ENCODE measurements at regions not wholly inside any gene's neighbourhood (a gene's known extent, or its start where the extent isn't known, plus 50 kb on each side); places are given as distances from the start of the nearest gene placed in this dataset.
A peak's percentile ranks its signal among the peaks of the same experiment; 100 is the strongest.

DNA sequence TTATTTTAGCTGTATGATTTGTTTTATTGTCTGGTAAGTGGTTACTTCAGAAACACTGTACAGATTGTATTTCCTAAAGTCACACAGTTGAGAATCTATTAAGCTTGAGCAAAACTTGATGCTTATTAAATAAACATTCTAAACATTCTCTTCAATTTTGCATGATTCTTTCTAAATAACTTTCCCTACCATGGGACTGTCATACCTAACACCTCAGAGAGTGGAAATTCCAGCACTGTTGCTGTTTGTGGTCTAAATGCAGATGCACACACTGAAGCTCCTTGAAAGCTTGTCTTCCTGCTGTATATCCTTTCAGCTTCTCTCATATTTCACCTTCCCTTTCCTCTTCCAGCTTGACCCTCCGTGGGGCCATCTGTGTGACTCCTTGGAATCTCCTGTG is 392.0 kb downstream of the LRIG3 start:
- Histone ChIP-seq H3K4me3 (ENCODE audit: low read depth in 1 of 2, low read length in 2 of 2) (no peak overlapping the region), H3K27me3 (ENCODE audit: control insufficient read depth in 1 of 2, insufficient read depth in 2 of 2, low read length in 2 of 2) (no peaks in the 10 kb centered on the region), H3K36me3 (ENCODE audit: insufficient read depth, low read length) (no peaks in the 10 kb centered on the region), H3K9me3 (ENCODE audit: low read length) (no peaks in the 10 kb centered on the region), H3K9ac (ENCODE audit: low read length) (no peak overlapping the region), H3K27ac (ENCODE audit: low read depth, low read length) (peak overlapping the region; percentile 29), H3K4me1 (ENCODE audit: insufficient read depth, low read length) (peaks cover 14% of the 10 kb centered on the region)

DNA sequence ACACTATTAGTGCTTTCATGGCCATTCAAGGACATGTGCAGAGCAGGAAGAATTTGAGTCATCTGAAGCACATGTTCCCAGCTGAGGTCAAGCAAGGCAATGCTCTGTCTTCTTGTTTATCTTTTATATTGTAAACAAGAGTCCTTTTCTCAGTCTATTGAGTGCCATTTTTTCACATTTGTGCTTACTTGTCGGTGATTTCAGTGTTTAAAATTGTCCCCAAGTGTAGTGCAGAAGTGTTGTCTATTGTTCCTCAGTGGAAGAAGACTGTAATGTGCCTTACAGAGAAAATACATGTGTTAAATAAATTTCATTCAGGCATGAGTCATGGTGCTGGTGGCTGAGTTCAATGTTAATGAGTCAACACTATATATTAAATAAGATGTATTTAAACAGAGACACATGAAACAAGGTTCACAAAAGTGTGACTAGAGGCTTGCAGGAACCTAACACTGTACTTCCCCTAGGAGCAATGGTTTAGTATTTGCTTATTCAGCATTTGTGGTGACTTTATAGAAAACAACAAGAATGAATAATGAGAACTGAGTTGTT is 391.1 kb downstream of the LRIG3 start:
- H3K27ac ChIP-seq (ENCODE audit: low read depth, low read length): no peak overlapping the region
- H3K9ac ChIP-seq (ENCODE audit: low read length): no peak overlapping the region
- peaks cover 14% of the 10 kb centered on the region for H3K4me1 ChIP-seq (ENCODE audit: insufficient read depth, low read length)
- no peak overlapping the region for H3K4me3 ChIP-seq (ENCODE audit: low read depth in 1 of 2, low read length in 2 of 2)
- no peaks in the 10 kb centered on the region for H3K9me3 ChIP-seq (ENCODE audit: low read length)
- H3K36me3 ChIP-seq (ENCODE audit: insufficient read depth, low read length): no peaks in the 10 kb centered on the region
- H3K27me3 ChIP-seq (ENCODE audit: control insufficient read depth in 1 of 2, insufficient read depth in 2 of 2, low read length in 2 of 2): no peaks in the 10 kb centered on the region

DNA sequence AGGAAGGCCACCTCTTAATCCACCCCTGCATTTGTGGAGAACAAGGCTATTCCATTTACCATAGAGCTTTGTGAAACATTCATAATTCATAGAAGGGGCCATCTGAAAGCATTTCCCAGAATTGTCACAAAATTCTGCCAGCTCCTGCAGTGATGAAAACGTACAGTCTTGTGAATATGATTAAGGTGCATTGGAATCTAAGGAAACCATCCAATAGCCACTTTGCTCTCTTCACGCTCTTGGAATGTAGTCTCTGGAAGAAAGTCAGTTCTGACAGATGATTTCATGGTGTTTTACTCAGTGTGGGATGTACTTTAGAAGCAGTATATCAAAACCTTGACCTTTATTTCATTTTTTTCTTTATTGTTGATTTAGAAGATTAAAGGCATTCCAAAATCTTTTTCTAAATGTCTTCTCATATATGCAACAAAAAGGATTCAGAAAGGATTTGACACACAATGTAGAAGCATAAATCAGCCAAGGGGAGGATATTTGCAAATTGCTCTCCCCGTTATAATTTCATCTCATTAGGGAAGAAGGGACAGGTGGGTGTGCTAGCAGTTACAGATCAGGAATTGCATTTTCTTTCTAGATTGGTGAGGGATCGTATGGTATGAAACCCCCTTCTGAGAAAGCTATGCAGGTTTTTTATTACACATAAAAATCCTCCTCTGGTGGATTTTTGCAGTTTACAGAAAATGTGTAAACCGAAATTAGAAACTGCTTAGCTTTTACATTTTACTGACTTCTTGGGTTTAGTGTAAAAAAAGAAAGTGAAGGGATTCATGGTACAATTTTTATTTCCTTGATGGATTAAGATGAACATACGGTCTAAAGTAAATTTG is 390.2 kb downstream of the LRIG3 start:
- Histone ChIP-seq H3K27me3 (ENCODE audit: control insufficient read depth in 1 of 2, insufficient read depth in 2 of 2, low read length in 2 of 2) (no peaks in the 10 kb centered on the region), H3K9ac (ENCODE audit: low read length) (no peak overlapping the region), H3K27ac (ENCODE audit: low read depth, low read length) (no peak overlapping the region), H3K4me3 (ENCODE audit: low read depth in 1 of 2, low read length in 2 of 2) (no peak overlapping the region), H3K9me3 (ENCODE audit: low read length) (no peaks in the 10 kb centered on the region), H3K36me3 (ENCODE audit: insufficient read depth, low read length) (no peaks in the 10 kb centered on the region), H3K4me1 (ENCODE audit: insufficient read depth, low read length) (peaks cover 14% of the 10 kb centered on the region)

DNA sequence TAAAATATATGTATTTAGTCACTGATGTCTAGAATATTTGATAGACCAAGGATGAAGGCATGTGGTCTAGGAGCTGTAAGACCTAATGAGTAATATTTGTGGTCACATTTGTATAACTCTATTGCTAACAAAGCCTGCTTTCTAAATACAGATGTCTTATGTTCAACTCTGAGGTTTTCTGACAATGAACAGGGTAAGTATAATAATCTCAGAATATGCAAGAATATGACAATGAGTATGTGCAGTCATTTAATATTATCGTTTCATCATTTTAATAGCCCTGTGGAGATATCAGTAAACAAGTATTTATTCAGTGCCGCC is 389.6 kb downstream of the LRIG3 start:
- Histone ChIP-seq H3K4me1 (ENCODE audit: insufficient read depth, low read length) (peaks cover 14% of the 10 kb centered on the region), H3K27me3 (ENCODE audit: control insufficient read depth in 1 of 2, insufficient read depth in 2 of 2, low read length in 2 of 2) (no peaks in the 10 kb centered on the region), H3K36me3 (ENCODE audit: insufficient read depth, low read length) (no peaks in the 10 kb centered on the region), H3K4me3 (ENCODE audit: low read depth in 1 of 2, low read length in 2 of 2) (no peak overlapping the region), H3K9ac (ENCODE audit: low read length) (no peak overlapping the region), H3K27ac (ENCODE audit: low read depth, low read length) (no peak overlapping the region), H3K9me3 (ENCODE audit: low read length) (no peaks in the 10 kb centered on the region)

DNA sequence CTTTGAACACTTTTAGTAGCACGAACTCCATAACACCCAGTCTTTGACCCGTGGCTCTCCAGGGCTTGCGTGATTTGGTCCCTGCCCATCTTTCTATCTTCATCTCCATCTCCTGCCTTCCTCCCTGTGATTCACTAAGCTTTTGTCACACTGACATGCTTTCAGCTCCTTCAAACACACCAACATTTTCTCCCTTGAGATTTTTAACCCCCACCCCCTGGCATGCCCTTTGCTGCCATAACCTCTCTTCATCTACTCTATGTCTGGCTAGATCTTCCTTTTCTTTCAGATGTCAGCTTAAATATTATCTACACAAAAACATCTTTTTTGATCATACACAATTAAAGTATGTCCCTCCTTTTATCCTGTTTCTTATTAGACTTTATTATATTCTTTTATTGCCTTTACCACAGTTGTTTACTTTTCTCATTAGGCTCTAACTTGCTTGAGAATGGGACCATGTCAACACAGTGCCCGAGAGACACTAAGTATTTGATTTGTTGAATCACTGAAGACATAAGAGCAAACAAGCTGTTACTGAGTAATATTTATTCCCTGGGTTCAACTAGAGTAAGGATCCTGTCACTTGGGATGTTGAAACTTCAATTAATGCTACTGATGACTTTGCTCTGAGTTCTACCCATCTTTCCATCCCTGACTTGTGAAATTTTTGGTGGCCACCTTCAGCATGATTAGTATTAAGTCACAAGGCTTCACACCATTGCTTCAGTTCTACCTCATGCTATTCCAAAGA is 387.3 kb downstream of the LRIG3 start:
- peaks cover 14% of the 10 kb centered on the region for H3K4me1 ChIP-seq (ENCODE audit: insufficient read depth, low read length)
- H3K9me3 ChIP-seq (ENCODE audit: low read length): no peaks in the 10 kb centered on the region
- no peaks in the 10 kb centered on the region for H3K27me3 ChIP-seq (ENCODE audit: control insufficient read depth in 1 of 2, insufficient read depth in 2 of 2, low read length in 2 of 2)
- no peak overlapping the region for H3K27ac ChIP-seq (ENCODE audit: low read depth, low read length)
- no peak overlapping the region for H3K4me3 ChIP-seq (ENCODE audit: low read depth in 1 of 2, low read length in 2 of 2)
- no peaks in the 10 kb centered on the region for H3K36me3 ChIP-seq (ENCODE audit: insufficient read depth, low read length)
- no peak overlapping the region for H3K9ac ChIP-seq (ENCODE audit: low read length)

DNA sequence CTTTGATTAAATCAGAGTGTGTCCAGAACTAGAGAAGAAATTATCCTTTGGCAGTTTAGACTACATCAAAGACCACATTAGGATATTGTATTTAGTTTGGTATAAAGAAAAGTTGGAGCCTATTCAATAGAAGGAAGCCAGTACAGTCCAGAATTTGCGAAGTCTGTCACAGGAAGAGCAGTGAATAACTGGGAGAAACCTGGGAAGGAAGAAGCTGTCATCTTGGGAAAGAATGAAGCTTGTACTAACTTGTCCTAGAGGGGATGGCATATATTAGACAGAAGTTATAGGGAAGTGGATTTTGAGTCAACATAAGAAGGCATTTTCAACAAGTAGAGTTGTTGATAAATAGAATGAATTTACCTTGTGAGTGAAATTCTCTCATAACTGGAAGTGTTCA is 386.7 kb downstream of the LRIG3 start:
- Histone ChIP-seq H3K9me3 (ENCODE audit: low read length) (no peaks in the 10 kb centered on the region), H3K4me1 (ENCODE audit: insufficient read depth, low read length) (peaks cover 14% of the 10 kb centered on the region), H3K4me3 (ENCODE audit: low read depth in 1 of 2, low read length in 2 of 2) (no peak overlapping the region), H3K36me3 (ENCODE audit: insufficient read depth, low read length) (no peaks in the 10 kb centered on the region), H3K27ac (ENCODE audit: low read depth, low read length) (no peak overlapping the region), H3K27me3 (ENCODE audit: control insufficient read depth in 1 of 2, insufficient read depth in 2 of 2, low read length in 2 of 2) (no peaks in the 10 kb centered on the region), H3K9ac (ENCODE audit: low read length) (no peak overlapping the region)

DNA sequence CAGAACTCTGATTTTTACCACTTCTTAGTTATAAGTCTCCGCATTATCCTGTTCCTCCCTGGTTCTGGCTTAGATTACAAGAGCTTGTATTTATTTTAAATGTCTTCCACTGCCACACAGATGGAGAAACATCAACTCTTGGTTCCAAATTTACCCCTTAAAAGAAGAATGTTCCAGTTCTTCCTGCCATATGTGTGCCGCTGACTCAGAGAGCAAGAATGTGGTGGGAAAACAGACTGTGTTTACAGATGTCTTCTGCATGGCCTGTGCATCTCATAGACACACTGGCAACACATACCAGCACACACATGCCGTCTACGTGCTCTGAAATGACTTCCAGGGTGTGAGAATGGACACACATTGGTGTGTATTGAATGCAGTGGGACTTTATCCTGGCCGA is 383.0 kb downstream of the LRIG3 start:
- Histone ChIP-seq H3K27ac (ENCODE audit: low read depth, low read length) (no peak overlapping the region), H3K27me3 (ENCODE audit: control insufficient read depth in 1 of 2, insufficient read depth in 2 of 2, low read length in 2 of 2) (no peaks in the 10 kb centered on the region), H3K4me3 (ENCODE audit: low read depth in 1 of 2, low read length in 2 of 2) (no peak overlapping the region), H3K9ac (ENCODE audit: low read length) (no peak overlapping the region), H3K9me3 (ENCODE audit: low read length) (no peaks in the 10 kb centered on the region), H3K4me1 (ENCODE audit: insufficient read depth, low read length) (peaks cover 6% of the 10 kb centered on the region), H3K36me3 (ENCODE audit: insufficient read depth, low read length) (no peaks in the 10 kb centered on the region)

DNA sequence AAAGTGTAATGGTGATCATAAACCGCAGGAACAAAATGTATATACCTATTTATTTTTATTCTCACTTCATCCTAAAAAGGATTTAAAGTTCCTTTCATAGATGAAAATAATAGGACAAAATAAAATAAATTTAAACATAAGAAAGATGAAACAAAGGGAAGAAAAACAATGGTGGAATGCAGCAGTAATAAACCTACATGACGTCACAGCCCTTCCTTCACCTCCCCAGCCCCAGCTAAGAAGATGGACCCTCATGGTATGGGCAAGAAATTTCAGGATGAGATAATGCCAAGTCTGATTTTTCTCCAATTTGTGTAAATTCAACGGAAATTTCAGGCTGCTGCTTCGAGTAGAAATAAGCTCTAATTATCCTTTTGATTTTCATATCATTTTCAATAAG is 381.0 kb downstream of the LRIG3 start:
- Histone ChIP-seq H3K9me3 (ENCODE audit: low read length) (no peaks in the 10 kb centered on the region), H3K4me3 (ENCODE audit: low read depth in 1 of 2, low read length in 2 of 2) (no peak overlapping the region), H3K36me3 (ENCODE audit: insufficient read depth, low read length) (no peaks in the 10 kb centered on the region), H3K9ac (ENCODE audit: low read length) (no peak overlapping the region), H3K27me3 (ENCODE audit: control insufficient read depth in 1 of 2, insufficient read depth in 2 of 2, low read length in 2 of 2) (no peaks in the 10 kb centered on the region), H3K4me1 (ENCODE audit: insufficient read depth, low read length) (peaks cover 6% of the 10 kb centered on the region), H3K27ac (ENCODE audit: low read depth, low read length) (no peak overlapping the region)

DNA sequence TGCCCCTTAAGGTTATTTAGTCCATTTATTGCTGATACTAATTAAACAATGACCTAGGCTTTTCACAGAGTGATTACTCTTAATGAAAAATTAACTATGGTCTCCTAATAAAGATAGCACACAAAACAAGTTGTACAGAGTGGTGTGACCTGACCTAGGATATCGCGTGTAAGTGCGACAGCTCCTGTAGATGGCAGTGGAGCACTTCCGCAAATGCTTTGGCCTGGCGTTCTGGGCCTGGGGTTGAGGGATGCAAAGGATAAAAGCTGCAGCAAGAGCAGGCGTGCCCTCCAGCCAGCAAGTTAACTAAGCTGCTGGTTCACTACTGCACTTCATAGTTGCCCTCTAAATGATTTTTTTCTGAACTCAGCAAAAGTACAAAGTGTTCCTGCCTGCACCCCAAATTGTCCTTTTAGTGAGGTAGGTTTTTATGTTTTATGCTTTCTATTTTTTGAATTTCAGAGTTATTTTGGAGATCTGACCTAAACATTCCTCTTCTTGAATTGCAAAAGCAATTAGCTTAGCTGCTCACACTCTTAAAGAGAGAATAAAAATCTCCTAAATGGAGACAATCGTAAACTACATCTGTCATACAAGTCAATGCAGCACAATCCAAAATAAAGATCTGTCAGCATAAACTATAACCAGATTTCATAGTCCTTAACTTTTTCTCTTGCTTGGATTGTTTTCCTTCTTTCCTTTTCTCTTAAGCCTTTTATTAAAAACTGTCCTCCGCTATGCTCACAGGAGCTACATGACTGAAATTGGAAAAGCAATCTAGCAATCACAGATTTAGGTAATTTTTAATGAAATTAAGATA is 379.6 kb downstream of the LRIG3 start:
- Histone ChIP-seq H3K9ac (ENCODE audit: low read length) (no peak overlapping the region), H3K27me3 (ENCODE audit: control insufficient read depth in 1 of 2, insufficient read depth in 2 of 2, low read length in 2 of 2) (no peaks in the 10 kb centered on the region), H3K27ac (ENCODE audit: low read depth, low read length) (no peak overlapping the region), H3K4me3 (ENCODE audit: low read depth in 1 of 2, low read length in 2 of 2) (no peak overlapping the region), H3K9me3 (ENCODE audit: low read length) (no peaks in the 10 kb centered on the region), H3K4me1 (ENCODE audit: insufficient read depth, low read length) (peaks cover 6% of the 10 kb centered on the region), H3K36me3 (ENCODE audit: insufficient read depth, low read length) (no peaks in the 10 kb centered on the region)

DNA sequence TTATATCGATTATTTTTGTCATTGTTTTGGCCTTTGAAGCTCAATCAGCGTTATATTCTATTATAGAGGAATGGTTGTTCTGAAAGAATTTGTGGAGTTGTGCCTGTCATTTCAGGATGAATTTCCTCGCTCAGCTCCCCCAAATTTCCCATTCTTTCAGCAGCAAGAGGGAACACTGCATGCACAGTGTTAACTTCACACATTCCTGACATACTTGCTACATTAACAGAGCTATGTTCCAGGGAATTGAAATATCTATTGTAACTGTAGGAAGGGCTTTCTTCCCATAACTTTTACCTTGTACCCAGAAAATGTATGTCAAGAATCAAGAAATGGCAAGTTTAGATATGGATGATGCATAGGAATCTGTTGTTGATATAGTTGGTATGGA is 379.0 kb downstream of the LRIG3 start:
- H3K4me3 ChIP-seq (ENCODE audit: low read depth in 1 of 2, low read length in 2 of 2): no peak overlapping the region
- no peaks in the 10 kb centered on the region for H3K36me3 ChIP-seq (ENCODE audit: insufficient read depth, low read length)
- peaks cover 6% of the 10 kb centered on the region for H3K4me1 ChIP-seq (ENCODE audit: insufficient read depth, low read length)
- no peaks in the 10 kb centered on the region for H3K27me3 ChIP-seq (ENCODE audit: control insufficient read depth in 1 of 2, insufficient read depth in 2 of 2, low read length in 2 of 2)
- H3K9me3 ChIP-seq (ENCODE audit: low read length): no peaks in the 10 kb centered on the region
- H3K27ac ChIP-seq (ENCODE audit: low read depth, low read length): no peak overlapping the region
- H3K9ac ChIP-seq (ENCODE audit: low read length): no peak overlapping the region

DNA sequence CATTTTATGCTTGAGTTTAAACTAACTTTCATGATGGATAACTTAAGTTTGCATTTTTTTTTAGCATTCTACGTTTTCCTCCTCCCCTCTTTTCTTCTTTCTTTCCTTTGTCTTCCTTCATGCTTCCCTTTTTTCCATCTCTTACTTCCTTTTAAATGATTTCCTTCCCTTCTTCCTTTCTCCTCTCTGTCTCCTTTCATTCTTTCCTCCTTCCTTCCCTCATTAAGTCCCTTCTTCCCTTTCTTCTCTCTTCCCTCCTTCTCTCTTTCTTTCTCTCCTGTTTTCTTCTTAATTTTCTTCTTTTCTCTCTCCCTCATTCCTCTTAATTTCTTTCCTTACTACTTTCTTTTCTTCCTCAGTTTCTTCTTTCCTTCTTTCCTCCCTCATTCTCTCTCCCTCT is 376.0 kb downstream of the LRIG3 start:
- no peak overlapping the region for H3K9ac ChIP-seq (ENCODE audit: low read length)
- H3K4me1 ChIP-seq (ENCODE audit: insufficient read depth, low read length): peaks cover 6% of the 10 kb centered on the region
- no peaks in the 10 kb centered on the region for H3K9me3 ChIP-seq (ENCODE audit: low read length)
- H3K36me3 ChIP-seq (ENCODE audit: insufficient read depth, low read length): no peaks in the 10 kb centered on the region
- no peaks in the 10 kb centered on the region for H3K27me3 ChIP-seq (ENCODE audit: control insufficient read depth in 1 of 2, insufficient read depth in 2 of 2, low read length in 2 of 2)
- H3K4me3 ChIP-seq (ENCODE audit: low read depth in 1 of 2, low read length in 2 of 2): no peak overlapping the region
- no peak overlapping the region for H3K27ac ChIP-seq (ENCODE audit: low read depth, low read length)
